Cardiac muscle cell (in vitro differentiated cells and primary cell): ENCODE measurements at regions not wholly inside any gene's neighbourhood (a gene's known extent, or its start where the extent isn't known, plus 50 kb on each side); places are given as distances from the start of the nearest gene placed in this dataset.

Experiments used
- DNase-seq, 2 donors: peaks; one replicate each; pipeline versions ENCODE4 v3.0.0 to v3.0.0-alpha.2; 2010 to 2017; ENCODE audit warnings: low read depth in 1 of 2, low spot score in 1 of 2
- H3K27ac ChIP-seq: fragments of 200-600 bp; sonication (generic); 2 replicates; pipeline ENCODE4 v1.5.1; 2016
- H3K27me3 ChIP-seq: fragments of 200-600 bp; sonication (generic); 2 replicates; pipeline ENCODE4 v1.6.0; 2016; ENCODE audit warnings: control low read depth
- H3K36me3 ChIP-seq: fragments of 200-600 bp; sonication (generic); 2 replicates; pipeline ENCODE4 v1.5.1; 2016; ENCODE audit warnings: control low read depth
- H3K4me1 ChIP-seq: fragments of 200-600 bp; sonication (generic); 2 replicates; pipeline ENCODE4 v1.8.1; 2017; ENCODE audit warnings: low read depth, mild to moderate bottlenecking, mixed run types
- H3K4me3 ChIP-seq: fragments of 200-600 bp; sonication (generic); 2 replicates; pipeline ENCODE4 v1.5.1; 2016; ENCODE audit warnings: mild to moderate bottlenecking
- H3K9me3 ChIP-seq: fragments of 200-600 bp; sonication (generic); 2 replicates; pipeline ENCODE4 v1.5.1; 2017; ENCODE audit warnings: low read depth, mild to moderate bottlenecking, control low read depth
- CTCF ChIP-seq: IDR thresholded peaks from 2 replicates; pipeline ENCODE4 v1.5.1; 2012; ENCODE audit warnings: low read depth, mild to moderate bottlenecking, low read length

DNA sequence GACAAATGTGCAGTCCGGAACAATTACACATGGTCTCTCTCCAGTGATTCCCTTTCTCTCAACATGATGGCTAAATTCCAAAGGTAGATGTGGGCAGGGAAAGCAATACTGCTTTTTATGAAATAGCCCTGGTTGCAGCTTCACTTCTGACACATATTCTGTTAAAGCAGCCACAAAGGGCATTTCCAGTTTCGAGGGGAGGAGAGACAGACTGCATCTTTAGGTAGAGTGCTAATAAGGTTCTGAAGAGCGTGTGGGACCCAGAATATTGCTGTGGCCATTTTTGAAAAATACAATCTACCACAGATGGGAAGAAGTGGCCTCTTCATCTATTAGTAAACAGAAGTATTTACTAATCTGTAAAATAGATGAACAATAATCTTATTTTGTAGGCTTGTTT lies 139.3 kb upstream of the PEX5L start:
- no peak overlapping the region for H3K4me3 ChIP-seq
- no peak for TF ChIP-seq CTCF
- H3K4me1 ChIP-seq, result no peaks in the 10 kb centered on the region
- no peaks in the 10 kb centered on the region for H3K9me3 ChIP-seq
- no peaks in the 10 kb centered on the region for H3K27me3 ChIP-seq
- no peak overlapping the region for H3K27ac ChIP-seq
- no peaks in the 10 kb centered on the region for H3K36me3 ChIP-seq
- DNase-seq, result no peak

- Histone ChIP-seq H3K4me1 (no peaks in the 10 kb centered on the region), H3K4me3 (no peak overlapping the region), H3K27me3 (no peaks in the 10 kb centered on the region), H3K27ac (no peak overlapping the region), H3K36me3 (no peaks in the 10 kb centered on the region), H3K9me3 (no peaks in the 10 kb centered on the region)
- DNase-seq, result no peak
- TF ChIP-seq CTCF, result no peak
These were observed 140.5 kb upstream of the PEX5L start for GRCh38 chr3:180177255-180177654.

DNA sequence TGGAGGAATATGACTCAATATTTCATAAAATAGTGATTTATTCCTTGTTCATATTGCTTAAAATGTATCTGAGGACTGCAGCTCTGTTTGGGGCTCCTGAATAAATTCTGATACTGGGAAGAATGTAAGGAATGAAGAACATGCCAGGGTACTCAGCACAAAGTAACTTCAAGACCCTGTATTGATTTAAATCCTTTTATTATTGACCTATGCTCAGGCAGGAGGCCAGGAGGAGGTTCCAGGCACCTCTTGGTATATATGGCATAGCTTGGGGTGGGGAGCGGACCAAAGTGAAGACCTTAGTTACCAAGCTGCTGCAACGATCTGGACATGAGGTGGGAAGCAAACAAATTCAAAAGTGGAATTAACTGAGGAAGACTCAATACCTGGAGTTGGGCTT lies 142.8 kb upstream of the PEX5L start:
- Histone ChIP-seq H3K36me3 (no peaks in the 10 kb centered on the region), H3K4me1 (no peaks in the 10 kb centered on the region), H3K27ac (no peak overlapping the region), H3K27me3 (no peaks in the 10 kb centered on the region), H3K4me3 (no peak overlapping the region), H3K9me3 (no peaks in the 10 kb centered on the region)
- peak in 1 of 2 donors; percentile 4 for DNase-seq
- TF ChIP-seq CTCF, result no peak

- Histone ChIP-seq H3K4me3 (no peak overlapping the region), H3K4me1 (no peaks in the 10 kb centered on the region), H3K36me3 (no peaks in the 10 kb centered on the region), H3K27ac (no peak overlapping the region), H3K27me3 (no peaks in the 10 kb centered on the region), H3K9me3 (no peaks in the 10 kb centered on the region)
- no peak for DNase-seq
- TF ChIP-seq CTCF, result no peak
These were observed 144.1 kb upstream of the PEX5L start for GRCh38 chr3:180180795-180181194.

GRCh38 chr3:180181387-180181786 lies 144.7 kb upstream of the PEX5L start:
- no peak for TF ChIP-seq CTCF
- Histone ChIP-seq H3K4me1 (no peaks in the 10 kb centered on the region), H3K27me3 (no peaks in the 10 kb centered on the region), H3K36me3 (no peaks in the 10 kb centered on the region), H3K4me3 (no peak overlapping the region), H3K9me3 (no peaks in the 10 kb centered on the region), H3K27ac (no peak overlapping the region)
- no peak for DNase-seq

DNA sequence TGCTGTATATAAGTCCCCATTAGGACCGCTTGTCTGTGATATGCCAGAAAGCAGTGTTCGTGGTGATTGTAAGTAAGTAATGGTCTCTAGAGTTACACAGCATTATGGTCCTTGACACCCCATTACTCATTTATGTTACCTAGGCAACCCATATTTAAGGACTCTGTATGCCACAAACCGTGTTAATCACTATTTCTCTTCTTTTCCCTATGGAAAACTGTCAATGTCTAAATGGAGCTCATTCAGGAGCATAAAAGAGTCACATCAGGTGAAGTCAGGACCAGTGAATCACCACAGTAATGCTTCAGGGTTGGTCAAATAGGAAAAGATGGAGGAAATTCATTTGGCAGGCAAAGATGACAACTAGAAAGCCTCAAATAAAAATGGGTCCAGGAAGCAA lies 146.6 kb upstream of the PEX5L start:
- DNase-seq, result no peak
- no peaks in the 10 kb centered on the region for H3K36me3 ChIP-seq
- no peaks in the 10 kb centered on the region for H3K9me3 ChIP-seq
- no peaks in the 10 kb centered on the region for H3K27me3 ChIP-seq
- no peak for TF ChIP-seq CTCF
- H3K4me3 ChIP-seq, result no peak overlapping the region
- no peak overlapping the region for H3K27ac ChIP-seq
- no peaks in the 10 kb centered on the region for H3K4me1 ChIP-seq
